ENCODE measurements at regions not wholly inside any gene's neighbourhood (a gene's known extent, or its start where the extent isn't known, plus 50 kb on each side); places are given as distances from the start of the nearest gene placed in this dataset.
A peak's percentile ranks its signal among the peaks of the same experiment; 100 is the strongest.

- no peaks in the 10 kb centered on the region for H3K36me3 ChIP-seq
- 93% methylated on average over 4 of the region's 4 CpGs for WGBS, 2 donors
Observed at GRCh38 chr2:217285926-217286325, 426.1 kb upstream of the TNP1 start.

GRCh38 chr2:217283460-217283859, 423.6 kb upstream of the TNP1 start:
- Histone ChIP-seq H3K27ac (no peak overlapping the region), H3K9me3 (no peaks in the 10 kb centered on the region), H3K36me3 (no peaks in the 10 kb centered on the region), H3K4me1 (no peaks in the 10 kb centered on the region), H3K4me3 (no peak overlapping the region), H3K27me3 (no peaks in the 10 kb centered on the region)
- 84 to 94% methylated on average over 6 of the region's 6 CpGs for WGBS, 2 donors
- TF ChIP-seq, protein P1, sequence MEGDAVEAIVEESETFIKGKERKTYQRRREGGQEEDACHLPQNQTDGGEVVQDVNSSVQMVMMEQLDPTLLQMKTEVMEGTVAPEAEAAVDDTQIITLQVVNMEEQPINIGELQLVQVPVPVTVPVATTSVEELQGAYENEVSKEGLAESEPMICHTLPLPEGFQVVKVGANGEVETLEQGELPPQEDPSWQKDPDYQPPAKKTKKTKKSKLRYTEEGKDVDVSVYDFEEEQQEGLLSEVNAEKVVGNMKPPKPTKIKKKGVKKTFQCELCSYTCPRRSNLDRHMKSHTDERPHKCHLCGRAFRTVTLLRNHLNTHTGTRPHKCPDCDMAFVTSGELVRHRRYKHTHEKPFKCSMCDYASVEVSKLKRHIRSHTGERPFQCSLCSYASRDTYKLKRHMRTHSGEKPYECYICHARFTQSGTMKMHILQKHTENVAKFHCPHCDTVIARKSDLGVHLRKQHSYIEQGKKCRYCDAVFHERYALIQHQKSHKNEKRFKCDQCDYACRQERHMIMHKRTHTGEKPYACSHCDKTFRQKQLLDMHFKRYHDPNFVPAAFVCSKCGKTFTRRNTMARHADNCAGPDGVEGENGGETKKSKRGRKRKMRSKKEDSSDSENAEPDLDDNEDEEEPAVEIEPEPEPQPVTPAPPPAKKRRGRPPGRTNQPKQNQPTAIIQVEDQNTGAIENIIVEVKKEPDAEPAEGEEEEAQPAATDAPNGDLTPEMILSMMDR (IDR thresholded peaks at IDR 0.05) = no peak
- no peak for TF ChIP-seq POLR2A (IDR thresholded peaks at IDR 0.05)
- DNase-seq = no peak
- peak in 1 of 2 donors; percentile 20 for ATAC-seq (ENCODE audit: low FRiP score in 2 of 2)

More at GRCh38 chr2:217285926-217286325, 426.1 kb upstream of the TNP1 start:
- Histone ChIP-seq H3K9me3 (no peaks in the 10 kb centered on the region), H3K4me3 (no peak overlapping the region), H3K27me3 (no peaks in the 10 kb centered on the region), H3K27ac (no peak overlapping the region), H3K4me1 (no peaks in the 10 kb centered on the region)
- ATAC-seq (ENCODE audit: low FRiP score in 2 of 2) = no peak
- DNase-seq = no peak
- TF ChIP-seq, protein P1 (IDR thresholded peaks at IDR 0.05) = no peak
- TF ChIP-seq POLR2A (IDR thresholded peaks at IDR 0.05) (no peak), EP300 (IDR thresholded peaks at IDR 0.05) (no peak), POLR2AphosphoS5 (IDR thresholded peaks at IDR 0.05) (no peak)

GRCh38 chr2:217282531-217282930, 422.7 kb upstream of the TNP1 start:
- ATAC-seq (ENCODE audit: low FRiP score in 2 of 2) (no peak), DNase-seq (no peak)
- Histone ChIP-seq H3K4me3 (no peak overlapping the region), H3K27ac (no peak overlapping the region), H3K9me3 (no peaks in the 10 kb centered on the region), H3K36me3 (no peaks in the 10 kb centered on the region), H3K27me3 (no peaks in the 10 kb centered on the region), H3K4me1 (peaks cover 0 to 5% (median 0%) of the 10 kb centered on the region in 4 donors)
- TF ChIP-seq EP300 (IDR thresholded peaks at IDR 0.05) (no peak), POLR2A (IDR thresholded peaks at IDR 0.05) (no peak), POLR2AphosphoS5 (IDR thresholded peaks at IDR 0.05) (no peak)
- TF ChIP-seq, protein P1 (IDR thresholded peaks at IDR 0.05) = no peak
- 92 to 98% methylated on average over 2 of the region's 2 CpGs for WGBS, 2 donors

DNA sequence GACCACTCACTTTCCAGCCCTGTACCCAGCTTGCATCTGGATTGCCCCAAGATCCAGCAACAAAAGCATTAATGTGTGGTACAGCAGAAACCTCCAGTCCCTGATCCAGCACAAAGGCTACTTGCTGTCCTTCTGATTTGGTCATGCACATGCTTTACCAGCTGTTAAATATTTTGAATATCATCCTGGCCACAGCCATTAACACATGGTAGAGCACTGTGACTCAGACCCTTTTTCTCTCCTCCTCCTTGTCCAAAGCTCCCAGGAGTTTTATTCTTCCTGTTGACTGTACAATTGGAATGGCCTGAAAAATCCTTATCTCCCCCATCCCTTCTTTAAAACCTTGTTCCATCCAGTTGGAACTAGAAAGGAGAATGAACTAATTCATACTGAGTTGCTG, 419.7 kb upstream of the TNP1 start:
- no peaks in the 10 kb centered on the region for H3K36me3 ChIP-seq
- H3K4me1 ChIP-seq = peaks cover 0 to 6% (median 0%) of the 10 kb centered on the region in 4 donors
- no peak overlapping the region for H3K4me3 ChIP-seq
- no peak for DNase-seq
- H3K27me3 ChIP-seq = no peaks in the 10 kb centered on the region
- no peaks in the 10 kb centered on the region for H3K9me3 ChIP-seq
- TF ChIP-seq EP300 (IDR thresholded peaks at IDR 0.05) = no peak
- TF ChIP-seq, protein P1 (IDR thresholded peaks at IDR 0.05) = no peak
- TF ChIP-seq POLR2A (IDR thresholded peaks at IDR 0.05) = no peak
- no peak for TF ChIP-seq POLR2AphosphoS5 (IDR thresholded peaks at IDR 0.05)
- ATAC-seq (ENCODE audit: low FRiP score in 2 of 2) = peak in 1 of 2 donors; percentile 83
- no peak overlapping the region for H3K27ac ChIP-seq

DNA sequence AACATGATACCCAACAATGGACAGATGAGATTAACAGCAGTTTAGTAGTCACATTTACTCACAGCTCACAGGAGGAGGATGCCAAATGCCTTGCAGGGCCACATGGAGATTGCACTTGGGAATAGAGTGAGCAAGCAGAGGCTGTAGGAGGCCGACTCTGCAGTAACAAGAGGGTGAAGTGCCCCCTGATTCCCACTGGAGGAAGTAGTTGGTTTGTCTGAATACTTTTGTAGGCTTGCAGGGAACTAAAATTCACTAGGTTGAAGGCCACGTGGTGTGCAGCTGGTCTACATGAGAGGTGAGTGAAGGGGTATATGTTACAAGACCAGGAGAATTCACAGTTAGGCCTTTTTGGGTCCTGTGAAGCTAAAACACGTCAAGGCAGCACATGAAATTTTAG, 419.3 kb upstream of the TNP1 start:
- DNase-seq (no peak), ATAC-seq (ENCODE audit: low FRiP score in 2 of 2) (no peak)
- Histone ChIP-seq H3K27ac (no peak overlapping the region), H3K27me3 (no peaks in the 10 kb centered on the region), H3K9me3 (no peaks in the 10 kb centered on the region), H3K36me3 (no peaks in the 10 kb centered on the region), H3K4me1 (peaks cover 0 to 6% (median 0%) of the 10 kb centered on the region in 4 donors), H3K4me3 (no peak overlapping the region)
- WGBS, 2 donors = 72 to 79% methylated on average over 3 of the region's 3 CpGs
- TF ChIP-seq, protein P1 (IDR thresholded peaks at IDR 0.05) = no peak
- TF ChIP-seq POLR2A (IDR thresholded peaks at IDR 0.05) (no peak), POLR2AphosphoS5 (IDR thresholded peaks at IDR 0.05) (no peak), EP300 (IDR thresholded peaks at IDR 0.05) (no peak)
